ENCODE measurements at regions not wholly inside any gene's neighbourhood (a gene's known extent, or its start where the extent isn't known, plus 50 kb on each side); places are given as distances from the start of the nearest gene placed in this dataset.

DNA sequence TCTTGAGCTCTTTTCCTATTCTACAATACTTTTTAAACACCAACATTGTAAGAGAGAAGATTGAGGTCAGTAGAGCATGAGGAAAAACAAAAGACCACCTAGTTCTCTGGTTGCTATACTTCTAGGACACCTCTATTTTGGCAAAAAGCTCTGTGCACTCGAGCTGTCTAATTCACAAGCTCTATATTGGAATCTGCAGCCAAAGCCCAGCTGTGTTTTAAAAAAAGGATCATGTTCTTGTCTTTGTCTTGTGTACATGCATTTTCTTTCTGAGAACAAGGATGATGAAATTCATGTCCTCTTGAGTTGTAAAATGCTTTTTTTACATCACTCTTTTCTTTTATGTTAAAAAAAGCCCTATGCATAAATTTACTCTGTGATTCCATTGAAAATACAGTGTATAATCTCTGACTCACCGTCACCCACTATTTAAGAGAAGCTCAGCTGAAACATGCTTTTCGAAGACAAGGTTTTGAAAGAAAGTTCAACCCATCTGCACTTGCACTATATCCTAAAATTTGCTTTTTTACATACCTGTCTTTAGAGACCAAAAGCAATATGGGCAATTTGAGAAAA is 215.5 kb upstream of the VSTM2A start:
- TF ChIP-seq, protein P1, sequence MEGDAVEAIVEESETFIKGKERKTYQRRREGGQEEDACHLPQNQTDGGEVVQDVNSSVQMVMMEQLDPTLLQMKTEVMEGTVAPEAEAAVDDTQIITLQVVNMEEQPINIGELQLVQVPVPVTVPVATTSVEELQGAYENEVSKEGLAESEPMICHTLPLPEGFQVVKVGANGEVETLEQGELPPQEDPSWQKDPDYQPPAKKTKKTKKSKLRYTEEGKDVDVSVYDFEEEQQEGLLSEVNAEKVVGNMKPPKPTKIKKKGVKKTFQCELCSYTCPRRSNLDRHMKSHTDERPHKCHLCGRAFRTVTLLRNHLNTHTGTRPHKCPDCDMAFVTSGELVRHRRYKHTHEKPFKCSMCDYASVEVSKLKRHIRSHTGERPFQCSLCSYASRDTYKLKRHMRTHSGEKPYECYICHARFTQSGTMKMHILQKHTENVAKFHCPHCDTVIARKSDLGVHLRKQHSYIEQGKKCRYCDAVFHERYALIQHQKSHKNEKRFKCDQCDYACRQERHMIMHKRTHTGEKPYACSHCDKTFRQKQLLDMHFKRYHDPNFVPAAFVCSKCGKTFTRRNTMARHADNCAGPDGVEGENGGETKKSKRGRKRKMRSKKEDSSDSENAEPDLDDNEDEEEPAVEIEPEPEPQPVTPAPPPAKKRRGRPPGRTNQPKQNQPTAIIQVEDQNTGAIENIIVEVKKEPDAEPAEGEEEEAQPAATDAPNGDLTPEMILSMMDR (IDR thresholded peaks at IDR 0.05) = no peak
- no peak for TF ChIP-seq USF2 (CRISPR knock-in tag; IDR thresholded peaks at IDR 0.05)
- no peak for TF ChIP-seq ESRRA (CRISPR knock-in tag; IDR thresholded peaks at IDR 0.05; ENCODE audit: borderline replicate concordance)
- TF ChIP-seq, protein P2, sequence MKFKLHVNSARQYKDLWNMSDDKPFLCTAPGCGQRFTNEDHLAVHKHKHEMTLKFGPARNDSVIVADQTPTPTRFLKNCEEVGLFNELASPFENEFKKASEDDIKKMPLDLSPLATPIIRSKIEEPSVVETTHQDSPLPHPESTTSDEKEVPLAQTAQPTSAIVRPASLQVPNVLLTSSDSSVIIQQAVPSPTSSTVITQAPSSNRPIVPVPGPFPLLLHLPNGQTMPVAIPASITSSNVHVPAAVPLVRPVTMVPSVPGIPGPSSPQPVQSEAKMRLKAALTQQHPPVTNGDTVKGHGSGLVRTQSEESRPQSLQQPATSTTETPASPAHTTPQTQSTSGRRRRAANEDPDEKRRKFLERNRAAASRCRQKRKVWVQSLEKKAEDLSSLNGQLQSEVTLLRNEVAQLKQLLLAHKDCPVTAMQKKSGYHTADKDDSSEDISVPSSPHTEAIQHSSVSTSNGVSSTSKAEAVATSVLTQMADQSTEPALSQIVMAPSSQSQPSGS (CRISPR knock-in tag; IDR thresholded peaks at IDR 0.05; ENCODE audit: borderline replicate concordance, low read depth) = no peak
- TF ChIP-seq SOX15 (CRISPR knock-in tag; IDR thresholded peaks at IDR 0.05) = no peak
- TF ChIP-seq, protein P3, sequence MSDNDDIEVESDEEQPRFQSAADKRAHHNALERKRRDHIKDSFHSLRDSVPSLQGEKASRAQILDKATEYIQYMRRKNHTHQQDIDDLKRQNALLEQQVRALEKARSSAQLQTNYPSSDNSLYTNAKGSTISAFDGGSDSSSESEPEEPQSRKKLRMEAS (CRISPR knock-in tag; IDR thresholded peaks at IDR 0.05) = no peak
- TF ChIP-seq, protein P4, sequence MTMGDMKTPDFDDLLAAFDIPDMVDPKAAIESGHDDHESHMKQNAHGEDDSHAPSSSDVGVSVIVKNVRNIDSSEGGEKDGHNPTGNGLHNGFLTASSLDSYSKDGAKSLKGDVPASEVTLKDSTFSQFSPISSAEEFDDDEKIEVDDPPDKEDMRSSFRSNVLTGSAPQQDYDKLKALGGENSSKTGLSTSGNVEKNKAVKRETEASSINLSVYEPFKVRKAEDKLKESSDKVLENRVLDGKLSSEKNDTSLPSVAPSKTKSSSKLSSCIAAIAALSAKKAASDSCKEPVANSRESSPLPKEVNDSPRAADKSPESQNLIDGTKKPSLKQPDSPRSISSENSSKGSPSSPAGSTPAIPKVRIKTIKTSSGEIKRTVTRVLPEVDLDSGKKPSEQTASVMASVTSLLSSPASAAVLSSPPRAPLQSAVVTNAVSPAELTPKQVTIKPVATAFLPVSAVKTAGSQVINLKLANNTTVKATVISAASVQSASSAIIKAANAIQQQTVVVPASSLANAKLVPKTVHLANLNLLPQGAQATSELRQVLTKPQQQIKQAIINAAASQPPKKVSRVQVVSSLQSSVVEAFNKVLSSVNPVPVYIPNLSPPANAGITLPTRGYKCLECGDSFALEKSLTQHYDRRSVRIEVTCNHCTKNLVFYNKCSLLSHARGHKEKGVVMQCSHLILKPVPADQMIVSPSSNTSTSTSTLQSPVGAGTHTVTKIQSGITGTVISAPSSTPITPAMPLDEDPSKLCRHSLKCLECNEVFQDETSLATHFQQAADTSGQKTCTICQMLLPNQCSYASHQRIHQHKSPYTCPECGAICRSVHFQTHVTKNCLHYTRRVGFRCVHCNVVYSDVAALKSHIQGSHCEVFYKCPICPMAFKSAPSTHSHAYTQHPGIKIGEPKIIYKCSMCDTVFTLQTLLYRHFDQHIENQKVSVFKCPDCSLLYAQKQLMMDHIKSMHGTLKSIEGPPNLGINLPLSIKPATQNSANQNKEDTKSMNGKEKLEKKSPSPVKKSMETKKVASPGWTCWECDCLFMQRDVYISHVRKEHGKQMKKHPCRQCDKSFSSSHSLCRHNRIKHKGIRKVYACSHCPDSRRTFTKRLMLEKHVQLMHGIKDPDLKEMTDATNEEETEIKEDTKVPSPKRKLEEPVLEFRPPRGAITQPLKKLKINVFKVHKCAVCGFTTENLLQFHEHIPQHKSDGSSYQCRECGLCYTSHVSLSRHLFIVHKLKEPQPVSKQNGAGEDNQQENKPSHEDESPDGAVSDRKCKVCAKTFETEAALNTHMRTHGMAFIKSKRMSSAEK (CRISPR knock-in tag; IDR thresholded peaks at IDR 0.05; ENCODE audit: borderline replicate concordance) = no peak
- no peak for TF ChIP-seq ZNF281 (CRISPR knock-in tag; IDR thresholded peaks at IDR 0.05)
- TF ChIP-seq USF1 (CRISPR knock-in tag; IDR thresholded peaks at IDR 0.05) = no peak
- TF ChIP-seq CBFB (CRISPR knock-in tag; IDR thresholded peaks at IDR 0.05; ENCODE audit: low read depth) = no peak

All from WTC11 (cell line).